ENCODE measurements at regions not wholly inside any gene's neighbourhood (a gene's known extent, or its start where the extent isn't known, plus 50 kb on each side); places are given as distances from the start of the nearest gene placed in this dataset.

DNA sequence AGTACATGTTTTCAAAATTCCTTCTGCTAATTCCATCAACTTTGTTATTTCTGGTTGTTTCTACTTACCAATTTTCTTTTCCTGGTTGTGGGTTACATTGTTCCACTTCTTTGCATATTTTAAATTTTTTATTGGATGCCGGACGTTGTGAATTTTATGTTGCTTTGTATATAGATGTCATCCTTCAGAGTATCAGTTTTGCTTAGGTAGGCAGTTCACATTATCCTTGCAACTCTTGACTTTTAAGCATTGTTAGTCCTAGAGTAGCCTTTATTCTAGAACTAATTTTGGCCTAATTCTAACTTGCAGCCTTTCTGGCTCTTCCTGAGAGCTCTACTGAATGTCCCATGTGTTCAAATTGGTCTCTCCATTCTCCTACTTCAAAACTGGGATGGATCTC is 228.7 kb upstream of the MC4R start:
- Histone ChIP-seq H3K27ac (ENCODE audit: low read depth in 1 of 2, low read length in 2 of 2) (no peak overlapping the region), H3K27me3 (ENCODE audit: control insufficient read depth in 4 of 4, insufficient read depth in 4 of 4, low read length in 3 of 4) (no peaks in the 10 kb centered on the region), H3K36me3 (ENCODE audit: control insufficient read depth in 4 of 4, insufficient read depth in 3 of 4, low read depth in 1 of 4, low read length in 3 of 4) (no peaks in the 10 kb centered on the region), H3K4me1 (ENCODE audit: control insufficient read depth in 4 of 4, insufficient read depth in 4 of 4, low read length in 3 of 4) (no peaks in the 10 kb centered on the region), H3K9ac (ENCODE audit: low read depth in 1 of 2, low read length in 2 of 2) (no peak overlapping the region), H3K4me3 (ENCODE audit: low read depth in 1 of 3, low read length in 3 of 3) (no peak overlapping the region), H3K9me3 (ENCODE audit: control insufficient read depth in 4 of 4, low read length in 3 of 4) (no peaks in the 10 kb centered on the region)
- no peak for DNase-seq (ENCODE audit: low spot score)
- 78% methylated on average over 2 of the region's 2 CpGs for WGBS
- no peak for TF ChIP-seq HNF4A (conservative IDR thresholded peaks at IDR 0.05)
- TF ChIP-seq, protein P1, sequence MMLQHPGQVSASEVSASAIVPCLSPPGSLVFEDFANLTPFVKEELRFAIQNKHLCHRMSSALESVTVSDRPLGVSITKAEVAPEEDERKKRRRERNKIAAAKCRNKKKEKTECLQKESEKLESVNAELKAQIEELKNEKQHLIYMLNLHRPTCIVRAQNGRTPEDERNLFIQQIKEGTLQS (IDR thresholded peaks at IDR 0.05) = no peak
- no peak for TF ChIP-seq TAF1 (conservative IDR thresholded peaks at IDR 0.05)
- TF ChIP-seq, protein P2, sequence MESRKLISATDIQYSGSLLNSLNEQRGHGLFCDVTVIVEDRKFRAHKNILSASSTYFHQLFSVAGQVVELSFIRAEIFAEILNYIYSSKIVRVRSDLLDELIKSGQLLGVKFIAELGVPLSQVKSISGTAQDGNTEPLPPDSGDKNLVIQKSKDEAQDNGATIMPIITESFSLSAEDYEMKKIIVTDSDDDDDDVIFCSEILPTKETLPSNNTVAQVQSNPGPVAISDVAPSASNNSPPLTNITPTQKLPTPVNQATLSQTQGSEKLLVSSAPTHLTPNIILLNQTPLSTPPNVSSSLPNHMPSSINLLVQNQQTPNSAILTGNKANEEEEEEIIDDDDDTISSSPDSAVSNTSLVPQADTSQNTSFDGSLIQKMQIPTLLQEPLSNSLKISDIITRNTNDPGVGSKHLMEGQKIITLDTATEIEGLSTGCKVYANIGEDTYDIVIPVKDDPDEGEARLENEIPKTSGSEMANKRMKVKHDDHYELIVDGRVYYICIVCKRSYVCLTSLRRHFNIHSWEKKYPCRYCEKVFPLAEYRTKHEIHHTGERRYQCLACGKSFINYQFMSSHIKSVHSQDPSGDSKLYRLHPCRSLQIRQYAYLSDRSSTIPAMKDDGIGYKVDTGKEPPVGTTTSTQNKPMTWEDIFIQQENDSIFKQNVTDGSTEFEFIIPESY (IDR thresholded peaks at IDR 0.05) = no peak
- TF ChIP-seq, protein P3, sequence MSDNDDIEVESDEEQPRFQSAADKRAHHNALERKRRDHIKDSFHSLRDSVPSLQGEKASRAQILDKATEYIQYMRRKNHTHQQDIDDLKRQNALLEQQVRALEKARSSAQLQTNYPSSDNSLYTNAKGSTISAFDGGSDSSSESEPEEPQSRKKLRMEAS (IDR thresholded peaks at IDR 0.05) = no peak
- no peak for TF ChIP-seq RAD21 (IDR thresholded peaks at IDR 0.05)
- TF ChIP-seq FOXA2 (IDR thresholded peaks at IDR 0.05) = no peak
- no peak for TF ChIP-seq NR2F2 (IDR thresholded peaks at IDR 0.05)
- TF ChIP-seq HNF4G (IDR thresholded peaks at IDR 0.05) = no peak
- TF ChIP-seq SP1 (IDR thresholded peaks at IDR 0.05) = no peak
- no peak for TF ChIP-seq YY1 (IDR thresholded peaks at IDR 0.05)
- no peak for TF ChIP-seq EGR1 (IDR thresholded peaks at IDR 0.05; ENCODE audit: low read depth in 2 of 2)

DNA sequence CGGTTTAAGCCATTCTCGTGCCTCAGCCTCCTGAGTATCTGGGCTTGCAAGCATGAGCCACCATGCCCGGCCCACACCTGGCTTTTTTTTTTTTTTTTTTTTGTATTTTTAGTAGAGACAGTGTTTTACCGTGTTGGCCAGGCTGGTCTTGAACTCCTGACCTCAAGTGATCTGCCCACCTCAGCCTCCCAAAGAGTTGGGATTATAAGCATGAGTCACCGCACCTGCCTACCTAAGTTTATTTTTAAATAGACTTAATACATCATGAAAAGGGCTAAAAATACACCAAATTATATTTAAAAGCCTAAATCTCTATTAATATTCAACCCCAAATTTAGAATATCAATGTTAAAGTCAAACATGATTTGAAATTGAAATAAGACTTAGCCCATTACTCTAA is 250.8 kb upstream of the MC4R start:
- Histone ChIP-seq H3K9me3 (ENCODE audit: control insufficient read depth in 4 of 4, low read length in 3 of 4) (no peaks in the 10 kb centered on the region), H3K4me3 (ENCODE audit: low read depth in 1 of 3, low read length in 3 of 3) (no peak overlapping the region), H3K9ac (ENCODE audit: low read depth in 1 of 2, low read length in 2 of 2) (no peak overlapping the region), H3K36me3 (ENCODE audit: control insufficient read depth in 4 of 4, insufficient read depth in 3 of 4, low read depth in 1 of 4, low read length in 3 of 4) (no peaks in the 10 kb centered on the region), H3K27me3 (ENCODE audit: control insufficient read depth in 4 of 4, insufficient read depth in 4 of 4, low read length in 3 of 4) (no peaks in the 10 kb centered on the region), H3K4me1 (ENCODE audit: control insufficient read depth in 4 of 4, insufficient read depth in 4 of 4, low read length in 3 of 4) (no peaks in the 10 kb centered on the region), H3K27ac (ENCODE audit: low read depth in 1 of 2, low read length in 2 of 2) (no peak overlapping the region)
- TF ChIP-seq, protein P2 (IDR thresholded peaks at IDR 0.05) = no peak
- TF ChIP-seq SP1 (IDR thresholded peaks at IDR 0.05) (no peak), RAD21 (IDR thresholded peaks at IDR 0.05) (no peak), FOXA1 (IDR thresholded peaks at IDR 0.05) (no peak), NR2F2 (IDR thresholded peaks at IDR 0.05) (no peak), EGR1 (IDR thresholded peaks at IDR 0.05; ENCODE audit: low read depth in 2 of 2) (no peak), RXRA (IDR thresholded peaks at IDR 0.05) (no peak), HNF4A (conservative IDR thresholded peaks at IDR 0.05) (no peak), TAF1 (conservative IDR thresholded peaks at IDR 0.05) (no peak), JUND (IDR thresholded peaks at IDR 0.05) (no peak), HNF4G (IDR thresholded peaks at IDR 0.05) (no peak), GABPA (IDR thresholded peaks at IDR 0.05 in 1 of 2, conservative IDR thresholded peaks at IDR 0.05 in 1 of 2) (no peak), YY1 (IDR thresholded peaks at IDR 0.05) (no peak), FOXA2 (IDR thresholded peaks at IDR 0.05) (no peak)
- TF ChIP-seq, protein P4, sequence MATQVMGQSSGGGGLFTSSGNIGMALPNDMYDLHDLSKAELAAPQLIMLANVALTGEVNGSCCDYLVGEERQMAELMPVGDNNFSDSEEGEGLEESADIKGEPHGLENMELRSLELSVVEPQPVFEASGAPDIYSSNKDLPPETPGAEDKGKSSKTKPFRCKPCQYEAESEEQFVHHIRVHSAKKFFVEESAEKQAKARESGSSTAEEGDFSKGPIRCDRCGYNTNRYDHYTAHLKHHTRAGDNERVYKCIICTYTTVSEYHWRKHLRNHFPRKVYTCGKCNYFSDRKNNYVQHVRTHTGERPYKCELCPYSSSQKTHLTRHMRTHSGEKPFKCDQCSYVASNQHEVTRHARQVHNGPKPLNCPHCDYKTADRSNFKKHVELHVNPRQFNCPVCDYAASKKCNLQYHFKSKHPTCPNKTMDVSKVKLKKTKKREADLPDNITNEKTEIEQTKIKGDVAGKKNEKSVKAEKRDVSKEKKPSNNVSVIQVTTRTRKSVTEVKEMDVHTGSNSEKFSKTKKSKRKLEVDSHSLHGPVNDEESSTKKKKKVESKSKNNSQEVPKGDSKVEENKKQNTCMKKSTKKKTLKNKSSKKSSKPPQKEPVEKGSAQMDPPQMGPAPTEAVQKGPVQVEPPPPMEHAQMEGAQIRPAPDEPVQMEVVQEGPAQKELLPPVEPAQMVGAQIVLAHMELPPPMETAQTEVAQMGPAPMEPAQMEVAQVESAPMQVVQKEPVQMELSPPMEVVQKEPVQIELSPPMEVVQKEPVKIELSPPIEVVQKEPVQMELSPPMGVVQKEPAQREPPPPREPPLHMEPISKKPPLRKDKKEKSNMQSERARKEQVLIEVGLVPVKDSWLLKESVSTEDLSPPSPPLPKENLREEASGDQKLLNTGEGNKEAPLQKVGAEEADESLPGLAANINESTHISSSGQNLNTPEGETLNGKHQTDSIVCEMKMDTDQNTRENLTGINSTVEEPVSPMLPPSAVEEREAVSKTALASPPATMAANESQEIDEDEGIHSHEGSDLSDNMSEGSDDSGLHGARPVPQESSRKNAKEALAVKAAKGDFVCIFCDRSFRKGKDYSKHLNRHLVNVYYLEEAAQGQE (IDR thresholded peaks at IDR 0.05) = no peak
- TF ChIP-seq, protein P1 (IDR thresholded peaks at IDR 0.05) = no peak
- WGBS = 74% methylated on average over 5 of the region's 5 CpGs
- DNase-seq (ENCODE audit: low spot score) = no peak
